ENCODE measurements at regions not wholly inside any gene's neighbourhood (a gene's known extent, or its start where the extent isn't known, plus 50 kb on each side); places are given as distances from the start of the nearest gene placed in this dataset.

DNA sequence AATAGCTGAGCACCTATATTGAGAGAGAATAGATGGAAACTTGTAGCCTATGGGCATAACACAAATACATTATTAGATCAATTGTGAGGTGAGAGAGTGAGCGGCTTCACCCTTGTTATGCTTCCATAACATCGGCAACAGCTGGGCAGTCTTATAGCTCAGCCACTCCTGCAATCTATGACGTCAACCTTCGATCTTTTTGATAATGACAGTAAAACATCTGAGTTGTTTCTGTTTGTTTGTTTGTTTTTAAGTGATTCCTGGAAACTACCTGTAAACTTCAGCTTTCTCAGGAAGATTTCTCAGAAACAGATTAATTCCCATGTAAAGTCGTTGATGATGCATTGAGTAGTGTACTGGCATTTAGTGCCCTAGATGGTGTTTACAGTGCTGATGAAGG is 90.0 kb downstream of the DSEL start:
- no peak for TF ChIP-seq ZFX (IDR thresholded peaks at IDR 0.05; ENCODE audit: borderline replicate concordance)
- TF ChIP-seq, protein P1, sequence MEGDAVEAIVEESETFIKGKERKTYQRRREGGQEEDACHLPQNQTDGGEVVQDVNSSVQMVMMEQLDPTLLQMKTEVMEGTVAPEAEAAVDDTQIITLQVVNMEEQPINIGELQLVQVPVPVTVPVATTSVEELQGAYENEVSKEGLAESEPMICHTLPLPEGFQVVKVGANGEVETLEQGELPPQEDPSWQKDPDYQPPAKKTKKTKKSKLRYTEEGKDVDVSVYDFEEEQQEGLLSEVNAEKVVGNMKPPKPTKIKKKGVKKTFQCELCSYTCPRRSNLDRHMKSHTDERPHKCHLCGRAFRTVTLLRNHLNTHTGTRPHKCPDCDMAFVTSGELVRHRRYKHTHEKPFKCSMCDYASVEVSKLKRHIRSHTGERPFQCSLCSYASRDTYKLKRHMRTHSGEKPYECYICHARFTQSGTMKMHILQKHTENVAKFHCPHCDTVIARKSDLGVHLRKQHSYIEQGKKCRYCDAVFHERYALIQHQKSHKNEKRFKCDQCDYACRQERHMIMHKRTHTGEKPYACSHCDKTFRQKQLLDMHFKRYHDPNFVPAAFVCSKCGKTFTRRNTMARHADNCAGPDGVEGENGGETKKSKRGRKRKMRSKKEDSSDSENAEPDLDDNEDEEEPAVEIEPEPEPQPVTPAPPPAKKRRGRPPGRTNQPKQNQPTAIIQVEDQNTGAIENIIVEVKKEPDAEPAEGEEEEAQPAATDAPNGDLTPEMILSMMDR (IDR thresholded peaks at IDR 0.05): no peak
- no peak overlapping the region for H3K27ac ChIP-seq

DNA sequence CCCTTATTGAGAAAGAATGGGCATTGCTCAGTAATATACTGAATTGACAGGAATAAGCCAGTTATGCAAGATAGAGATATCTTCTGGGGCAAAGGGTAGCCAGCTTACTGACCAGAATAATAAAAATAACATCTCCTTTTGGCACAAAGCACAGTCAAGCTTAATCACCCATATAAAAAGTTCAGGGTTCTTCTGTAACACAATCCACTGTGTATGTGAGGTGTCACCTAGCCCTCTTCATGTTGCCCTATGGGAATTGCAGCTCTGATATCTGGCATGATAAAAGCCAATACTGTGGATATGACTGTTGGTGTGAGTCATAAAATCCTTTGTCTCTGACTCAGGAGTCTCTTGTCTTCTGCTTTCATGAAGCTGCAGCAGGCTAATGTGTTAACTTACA is 90.8 kb downstream of the DSEL start:
- H3K27ac ChIP-seq: no peak overlapping the region
- TF ChIP-seq, protein P1 (IDR thresholded peaks at IDR 0.05): no peak
- TF ChIP-seq ZFX (IDR thresholded peaks at IDR 0.05; ENCODE audit: borderline replicate concordance): no peak

DNA sequence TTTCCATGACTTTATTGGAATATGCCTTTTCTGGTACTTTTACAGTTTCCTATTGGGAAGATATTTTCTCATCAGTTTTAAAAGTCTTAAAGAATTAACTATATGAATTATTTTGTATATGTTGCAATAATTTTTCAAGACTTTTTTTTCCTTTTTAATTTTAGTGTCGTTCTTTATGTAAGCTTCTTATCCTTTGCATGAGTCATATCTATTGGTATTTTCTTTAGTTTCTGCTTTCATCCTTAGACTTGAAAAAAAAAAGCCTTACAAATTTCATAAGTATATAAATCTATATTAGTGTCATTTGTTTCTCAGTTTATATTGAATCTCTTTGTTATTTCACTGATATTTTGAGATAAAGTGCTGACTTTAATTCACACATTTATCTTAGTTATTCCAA is 94.9 kb downstream of the DSEL start:
- no peak overlapping the region for H3K27ac ChIP-seq
- TF ChIP-seq, protein P1 (IDR thresholded peaks at IDR 0.05): no peak
- no peak for TF ChIP-seq ZFX (IDR thresholded peaks at IDR 0.05; ENCODE audit: borderline replicate concordance)

DNA sequence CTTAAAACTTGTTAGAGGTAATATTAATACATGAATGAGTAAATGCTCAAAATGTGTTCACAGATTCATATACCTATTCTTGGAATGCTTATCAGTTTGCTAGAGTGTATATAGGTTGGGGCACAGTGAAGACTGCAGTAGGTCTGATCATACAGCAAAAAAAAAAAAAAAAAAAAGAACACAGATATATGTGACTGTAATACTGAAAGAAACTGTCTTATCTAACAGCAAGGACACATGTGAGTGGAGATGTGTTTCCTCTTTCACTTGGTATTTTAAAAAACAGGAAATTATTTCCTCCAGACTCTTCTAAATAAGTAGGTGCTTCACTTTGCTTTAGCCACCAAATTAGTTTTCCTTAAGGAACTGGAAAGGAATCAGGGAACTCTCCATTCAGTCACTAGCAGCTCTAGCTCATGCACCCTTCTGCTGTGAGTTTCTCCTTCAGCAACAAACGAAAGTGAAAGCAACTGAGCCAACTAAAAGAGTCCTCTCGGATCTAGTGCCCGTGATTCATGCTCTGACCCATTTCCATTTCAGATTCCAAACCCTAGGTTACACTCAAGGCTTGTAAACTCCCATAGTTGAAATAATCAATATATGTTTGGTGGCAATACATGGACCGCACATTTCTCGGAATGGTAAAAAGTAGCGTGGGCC is 98.5 kb downstream of the DSEL start:
- no peak overlapping the region for H3K27ac ChIP-seq
- TF ChIP-seq, protein P1 (IDR thresholded peaks at IDR 0.05): no peak
- TF ChIP-seq ZFX (IDR thresholded peaks at IDR 0.05; ENCODE audit: borderline replicate concordance): no peak

DNA sequence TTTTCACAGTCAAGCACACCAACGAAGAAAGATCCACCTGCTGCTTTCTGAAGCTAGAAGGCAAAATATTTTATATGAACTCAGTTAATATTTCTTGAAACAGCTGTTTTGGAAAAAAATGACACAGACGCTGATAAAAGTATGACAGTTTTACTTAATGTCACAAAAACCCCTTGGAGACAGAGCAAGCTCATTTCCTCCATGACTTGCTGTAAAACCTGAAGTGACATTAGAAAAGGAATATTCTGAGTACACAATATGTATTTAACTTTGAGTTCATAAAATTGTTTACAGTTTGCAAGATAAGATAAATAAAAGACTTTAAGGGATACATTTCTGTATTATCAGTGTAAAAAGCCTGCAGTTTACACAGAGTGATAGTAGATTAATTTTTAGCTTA is 105.4 kb downstream of the DSEL start:
- TF ChIP-seq, protein P1 (IDR thresholded peaks at IDR 0.05): no peak
- no peak for TF ChIP-seq ZFX (IDR thresholded peaks at IDR 0.05; ENCODE audit: borderline replicate concordance)
- H3K27ac ChIP-seq: peak overlapping the region; percentile 80

DNA sequence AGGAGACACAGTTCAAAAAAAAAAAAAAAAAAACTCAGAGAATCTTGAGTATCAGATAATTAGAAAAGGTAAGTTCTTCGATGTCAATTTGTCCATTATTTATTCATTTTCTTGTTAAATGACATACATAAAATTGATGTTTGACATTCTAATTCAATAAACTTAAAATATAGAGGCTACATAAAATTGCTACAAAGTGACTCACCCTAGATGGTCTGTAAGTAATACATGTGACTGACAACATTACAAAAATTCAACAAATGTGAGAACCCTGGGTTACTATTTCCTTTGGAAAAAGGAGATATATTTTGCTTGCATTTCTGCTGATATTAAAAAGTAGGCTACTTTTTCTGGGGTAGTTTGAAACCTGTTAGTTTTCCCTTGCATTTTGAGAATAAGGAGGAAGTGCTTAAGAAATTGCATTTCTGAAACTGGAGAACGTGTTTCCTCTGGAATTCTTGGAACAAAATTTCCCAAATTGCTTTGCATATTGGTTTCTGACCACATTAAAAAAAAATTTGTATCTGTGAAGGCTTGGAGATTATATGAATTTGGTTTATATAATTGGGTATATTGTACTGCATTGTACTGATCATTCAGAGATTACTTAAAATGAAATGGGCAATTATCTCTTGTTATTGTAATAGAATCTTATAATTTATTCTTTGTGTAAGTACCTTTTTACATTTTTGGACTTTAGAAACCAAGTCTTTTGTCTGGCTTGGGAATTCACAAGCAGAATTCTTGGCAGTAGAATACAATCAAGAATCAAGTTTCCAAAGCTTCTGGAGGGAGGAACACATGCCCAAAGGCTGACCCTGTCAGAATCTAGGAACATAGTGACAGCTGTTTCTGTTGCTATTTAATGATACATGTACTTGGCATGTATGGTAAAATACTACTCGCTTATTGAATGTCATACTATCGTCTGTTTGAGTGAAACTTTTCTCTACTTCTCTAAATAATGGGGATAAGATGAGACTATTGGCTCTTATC is 106.1 kb downstream of the DSEL start:
- H3K27ac ChIP-seq: peak overlapping the region; percentile 80

More for the DNA sequence above, 106.1 kb downstream of the DSEL start:
- TF ChIP-seq, protein P1 (IDR thresholded peaks at IDR 0.05): no peak
- no peak for TF ChIP-seq ZFX (IDR thresholded peaks at IDR 0.05; ENCODE audit: borderline replicate concordance)

Data from 22Rv1 (cell line).